SK-N-SH treated with all-trans-retinoic acid at 6 μM for 48 hours (cell line): ENCODE measurements at regions not wholly inside any gene's neighbourhood (a gene's known extent, or its start where the extent isn't known, plus 50 kb on each side); places are given as distances from the start of the nearest gene placed in this dataset.

ENCODE experiments used
- ATAC-seq: fragments of 200-7000 bp; cut with Tn5 transposase; 3 replicates; pipeline ENCODE4 v1.9.1; 2020; ENCODE audit warnings: mild to moderate bottlenecking, moderate library complexity
- ARNTL ChIP-seq: fragments of 450-650 bp; formaldehyde crosslinking; IDR thresholded peaks from 2 replicates; pipeline ENCODE4 v1.5.0; 2020; ENCODE audit warnings: low read depth, mild to moderate bottlenecking, moderate library complexity, borderline replicate concordance
- BACH2 ChIP-seq: fragments of 250-450 bp; sonication (Bioruptor Pico); IDR thresholded peaks from 2 replicates; pipeline ENCODE4 v1.9.0; 2021; ENCODE audit warnings: mild to moderate bottlenecking, borderline replicate concordance
- CREB5 ChIP-seq: fragments of 250-450 bp; sonication (Bioruptor Pico); IDR thresholded peaks from 2 replicates; pipeline ENCODE4 v1.5.1; 2020; ENCODE audit warnings: low read depth, mild to moderate bottlenecking, moderate library complexity
- CSDC2 ChIP-seq: fragments of 250-450 bp; sonication (Bioruptor Pico); IDR thresholded peaks from 2 replicates; pipeline ENCODE4 v1.5.0; 2020; ENCODE audit warnings: mild to moderate bottlenecking, moderate library complexity
- ESRRG ChIP-seq: fragments of 250-450 bp; sonication (Bioruptor Pico); IDR thresholded peaks from 2 replicates; pipeline ENCODE4 v1.6.1; 2021; ENCODE audit warnings: mild to moderate bottlenecking
- GLIS3 ChIP-seq: fragments of 250-450 bp; sonication (Bioruptor Pico); IDR thresholded peaks from 2 replicates; pipeline ENCODE4 v1.5.0; 2020; ENCODE audit warnings: mild to moderate bottlenecking, moderate library complexity
- ISL1 ChIP-seq: fragments of 250-450 bp; sonication (Bioruptor Pico); IDR thresholded peaks from 2 replicates; pipeline ENCODE4 v2.1.2; 2022; ENCODE audit warnings: mild to moderate bottlenecking, moderate library complexity
- PATZ1 ChIP-seq: fragments of 250-450 bp; sonication (Bioruptor Pico); IDR thresholded peaks from 2 replicates; pipeline ENCODE4 v1.8.0; 2020; ENCODE audit warnings: mild to moderate bottlenecking, moderate library complexity, borderline replicate concordance
- POU6F1 ChIP-seq: fragments of 250-450 bp; sonication (Bioruptor Pico); IDR thresholded peaks from 2 replicates; pipeline ENCODE4 v1.8.0; 2021; ENCODE audit warnings: low read depth, mild to moderate bottlenecking, moderate library complexity, borderline replicate concordance
- PPARA ChIP-seq: fragments of 250-450 bp; sonication (Bioruptor Pico); IDR thresholded peaks from 2 replicates; pipeline ENCODE4 v1.5.0; 2020; ENCODE audit warnings: mild to moderate bottlenecking, borderline replicate concordance
- RARB ChIP-seq: fragments of 250-450 bp; sonication (Bioruptor Pico); IDR thresholded peaks from 2 replicates; pipeline ENCODE4 v1.8.0; 2021; ENCODE audit warnings: mild to moderate bottlenecking, moderate library complexity
- SNAI2 ChIP-seq: fragments of 250-450 bp; sonication (Bioruptor Pico); IDR thresholded peaks from 2 replicates; pipeline ENCODE4 v1.5.0; 2020; ENCODE audit warnings: mild to moderate bottlenecking, moderate library complexity
- TCF4 ChIP-seq: fragments of 250-450 bp; sonication (Bioruptor Pico); IDR thresholded peaks from 2 replicates; pipeline ENCODE4 v1.8.0; 2021; ENCODE audit warnings: mild to moderate bottlenecking, moderate library complexity, borderline replicate concordance
- TOX ChIP-seq: fragments of 250-450 bp; sonication (Bioruptor Pico); IDR thresholded peaks from 2 replicates; pipeline ENCODE4 v1.8.0; 2021; ENCODE audit warnings: mild to moderate bottlenecking, moderate library complexity, borderline replicate concordance
- ZC3H10 ChIP-seq: fragments of 250-450 bp; sonication (Bioruptor Pico); IDR thresholded peaks from 2 replicates; pipeline ENCODE4 v1.5.1; 2021; ENCODE audit warnings: mild to moderate bottlenecking, moderate library complexity
- ZFP3 ChIP-seq: fragments of 250-450 bp; sonication (Bioruptor Pico); IDR thresholded peaks from 2 replicates; pipeline ENCODE4 v1.5.0; 2020; ENCODE audit warnings: mild to moderate bottlenecking, moderate library complexity
- ZFP30 ChIP-seq: fragments of 450-650 bp; formaldehyde crosslinking; IDR thresholded peaks from 2 replicates; pipeline ENCODE4 v1.5.0; 2022; ENCODE audit warnings: mild to moderate bottlenecking, moderate library complexity
- ZNF565 ChIP-seq: fragments of 450-650 bp; formaldehyde crosslinking; conservative IDR thresholded peaks from 2 replicates; pipeline ENCODE4 v1.5.0; 2020; ENCODE audit warnings: low read depth, mild to moderate bottlenecking, moderate library complexity
- ZNF8 ChIP-seq: fragments of 450-650 bp; formaldehyde crosslinking; IDR thresholded peaks from 2 replicates; pipeline ENCODE4 v1.5.0; 2020; ENCODE audit warnings: mild to moderate bottlenecking, moderate library complexity

DNA sequence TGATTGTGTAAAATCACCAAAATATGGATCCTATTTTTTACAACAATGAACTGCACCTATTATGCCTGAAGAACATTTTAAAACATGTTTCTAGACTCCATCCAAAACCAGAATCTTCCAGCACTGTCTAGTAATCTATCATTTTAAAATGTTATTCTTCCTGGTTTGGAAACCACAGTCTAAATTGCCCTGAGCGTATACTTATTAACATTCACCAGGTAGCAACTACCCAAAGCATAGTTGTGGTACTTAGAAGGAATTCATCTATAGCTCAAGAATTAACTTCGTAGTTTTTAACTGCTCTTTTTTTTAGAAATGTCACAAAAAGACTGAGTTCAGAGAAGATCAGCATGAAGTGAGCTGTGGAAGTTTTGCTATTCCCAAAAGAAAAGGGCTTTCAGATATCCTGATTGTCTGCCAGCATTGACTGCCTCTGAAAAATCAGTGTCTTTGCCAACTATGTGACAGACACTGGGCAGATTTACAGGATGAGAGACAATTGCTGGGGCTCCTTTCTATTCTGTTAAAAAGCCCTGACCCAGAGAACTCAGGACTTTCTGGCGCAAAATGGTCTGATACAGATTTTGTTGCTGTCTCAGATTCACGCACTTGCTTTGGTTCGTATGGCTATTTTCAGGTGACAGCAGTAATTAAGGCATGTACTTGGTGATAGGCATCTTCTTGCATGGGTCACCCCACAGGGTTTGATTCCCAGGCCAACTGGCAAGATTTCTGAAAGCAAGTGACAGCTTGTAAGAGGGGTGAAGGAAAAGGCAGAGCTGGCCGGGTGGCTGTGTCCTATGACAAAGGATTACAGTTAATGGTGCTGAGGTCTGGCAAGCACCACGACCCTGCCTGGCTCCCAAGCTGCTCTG, 152.5 kb upstream of the RAI14 start (continued):
- TF ChIP-seq TCF4 (CRISPR knock-in tag) = no peak
- no peak for TF ChIP-seq RARB (CRISPR knock-in tag)
- no peak for TF ChIP-seq ISL1 (CRISPR knock-in tag)
- no peak for TF ChIP-seq ZC3H10 (CRISPR knock-in tag)
- TF ChIP-seq TOX (CRISPR knock-in tag) = no peak; the same call in 1 of the 2 replicates

DNA sequence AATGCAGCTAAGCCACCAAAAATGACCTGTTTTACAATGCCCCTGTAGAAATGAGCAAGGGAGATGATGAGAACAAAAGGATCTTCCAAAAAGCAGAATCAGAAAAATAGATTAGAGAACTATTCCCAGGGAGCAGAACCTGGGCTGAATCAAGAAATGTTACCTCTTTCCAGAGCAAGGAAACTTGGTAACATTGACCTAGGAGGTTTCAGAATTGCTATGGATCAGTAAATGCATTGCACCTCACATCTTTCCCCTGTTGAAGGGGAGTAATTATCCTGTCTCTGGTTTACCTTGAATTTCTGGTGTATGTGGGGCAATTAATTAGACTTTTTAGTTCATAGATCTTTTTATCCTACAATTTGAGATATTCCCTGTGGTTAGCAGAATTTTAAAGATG, 151.2 kb upstream of the RAI14 start:
- TF ChIP-seq ARNTL (CRISPR knock-in tag) (no peak), RARB (CRISPR knock-in tag) (no peak), GLIS3 (CRISPR knock-in tag) (no peak), PPARA (CRISPR knock-in tag) (no peak), ZFP3 (no peak), TCF4 (CRISPR knock-in tag) (no peak), POU6F1 (CRISPR knock-in tag) (no peak), ZFP30 (CRISPR knock-in tag) (no peak)
- ATAC-seq = no peak

DNA sequence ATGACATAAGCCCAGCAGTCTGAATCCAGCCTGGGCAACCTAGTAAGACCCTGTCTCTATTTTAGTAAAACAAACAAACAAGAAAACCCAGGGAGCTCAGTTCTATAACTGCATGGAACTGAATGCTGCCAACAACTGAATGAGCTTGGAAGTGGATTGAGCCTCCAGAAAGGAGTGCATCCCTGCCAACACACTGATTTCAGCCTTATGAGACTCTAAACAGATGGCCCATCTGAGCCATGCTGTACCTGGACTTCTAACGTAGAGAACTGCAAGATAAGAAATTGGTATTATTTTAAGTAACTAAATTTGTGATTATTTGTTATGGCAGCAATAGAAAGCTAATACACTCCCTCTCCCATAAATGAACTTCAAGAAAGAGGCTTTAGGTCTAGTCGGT, 150.4 kb upstream of the RAI14 start:
- ATAC-seq = no peak
- TF ChIP-seq ZC3H10 (CRISPR knock-in tag) = no peak
- TF ChIP-seq PATZ1 = no peak
- TF ChIP-seq CSDC2 (CRISPR knock-in tag) = no peak
- no peak for TF ChIP-seq SNAI2 (CRISPR knock-in tag)

GRCh38 chr5:34507933-34508332, 148.2 kb upstream of the RAI14 start:
- ATAC-seq = no peak
- TF ChIP-seq ZNF565 (CRISPR knock-in tag) (no peak), BACH2 (CRISPR knock-in tag) (no peak), ZFP3 (no peak)

GRCh38 chr5:34509392-34509791, 146.7 kb upstream of the RAI14 start:
- ATAC-seq = no peak
- TF ChIP-seq ZFP3 = no peak
- no peak for TF ChIP-seq PPARA (CRISPR knock-in tag)
- no peak for TF ChIP-seq BACH2 (CRISPR knock-in tag)
- TF ChIP-seq CREB5 = no peak
- TF ChIP-seq ESRRG (CRISPR knock-in tag) = no peak
- no peak for TF ChIP-seq ZFP30 (CRISPR knock-in tag)
- no peak for TF ChIP-seq ARNTL (CRISPR knock-in tag)
- TF ChIP-seq PATZ1 = no peak
- TF ChIP-seq RARB (CRISPR knock-in tag) = no peak
- TF ChIP-seq ZNF8 (CRISPR knock-in tag) = no peak
- TF ChIP-seq TOX (CRISPR knock-in tag) = no peak
- TF ChIP-seq, all 23 proteins: peak for 0
